ENCODE measurements at regions not wholly inside any gene's neighbourhood (a gene's known extent, or its start where the extent isn't known, plus 50 kb on each side); places are given as distances from the start of the nearest gene placed in this dataset.

- POLR2A ChIA-PET, result no interaction called here
- Histone ChIP-seq H3K36me3 (ENCODE audit: control insufficient read depth, insufficient read depth, low read length) (no peaks in the 10 kb centered on the region), H3K4me1 (no peaks in the 10 kb centered on the region), H3K27me3 (replicated peaks; ENCODE audit: control insufficient read depth, insufficient read depth, low read length) (no peaks in the 10 kb centered on the region), H3K9me3 (0 out of 2 replicates have a peak, but pooled peaks cover 4% of the 10 kb centered on the region), H3K4me3 (ENCODE audit: low read depth, low read length) (no peak overlapping the region)
- H3K36me3 Mint-ChIP-seq (ENCODE audit: insufficient read depth, unreplicated experiment), result no peaks in the 10 kb centered on the region
- intact Hi-C loops (cut with micrococcal nuclease; ENCODE audit: unreplicated experiment), result no loop called here
- H3K9me3 Mint-ChIP-seq (ENCODE audit: unreplicated experiment), result peaks cover 9% of the 10 kb centered on the region
- H3K27me3 Mint-ChIP-seq (ENCODE audit: insufficient read depth, unreplicated experiment), result no peaks in the 10 kb centered on the region
- no peak overlapping the region for H3K4me3 Mint-ChIP-seq (ENCODE audit: unreplicated experiment)
- CTCF ChIA-PET, result no interaction called here
- H3K4me1 Mint-ChIP-seq (ENCODE audit: low read depth, unreplicated experiment), result peaks cover 7% of the 10 kb centered on the region
- DNase-seq, result no peak
- BruUV-seq (replicated peaks), result no TSS peak
- TF ChIP-seq, protein P1, sequence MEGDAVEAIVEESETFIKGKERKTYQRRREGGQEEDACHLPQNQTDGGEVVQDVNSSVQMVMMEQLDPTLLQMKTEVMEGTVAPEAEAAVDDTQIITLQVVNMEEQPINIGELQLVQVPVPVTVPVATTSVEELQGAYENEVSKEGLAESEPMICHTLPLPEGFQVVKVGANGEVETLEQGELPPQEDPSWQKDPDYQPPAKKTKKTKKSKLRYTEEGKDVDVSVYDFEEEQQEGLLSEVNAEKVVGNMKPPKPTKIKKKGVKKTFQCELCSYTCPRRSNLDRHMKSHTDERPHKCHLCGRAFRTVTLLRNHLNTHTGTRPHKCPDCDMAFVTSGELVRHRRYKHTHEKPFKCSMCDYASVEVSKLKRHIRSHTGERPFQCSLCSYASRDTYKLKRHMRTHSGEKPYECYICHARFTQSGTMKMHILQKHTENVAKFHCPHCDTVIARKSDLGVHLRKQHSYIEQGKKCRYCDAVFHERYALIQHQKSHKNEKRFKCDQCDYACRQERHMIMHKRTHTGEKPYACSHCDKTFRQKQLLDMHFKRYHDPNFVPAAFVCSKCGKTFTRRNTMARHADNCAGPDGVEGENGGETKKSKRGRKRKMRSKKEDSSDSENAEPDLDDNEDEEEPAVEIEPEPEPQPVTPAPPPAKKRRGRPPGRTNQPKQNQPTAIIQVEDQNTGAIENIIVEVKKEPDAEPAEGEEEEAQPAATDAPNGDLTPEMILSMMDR (IDR thresholded peaks at IDR 0.05; ENCODE audit: insufficient read depth in 1 of 2, low read depth in 1 of 2, low read length in 1 of 2, severe bottlenecking in 1 of 2, unreplicated experiment in 1 of 2), result no peak
- no peak overlapping the region for H3K27ac Mint-ChIP-seq (ENCODE audit: unreplicated experiment)
Observed at GRCh38 chr2:48173141-48173540, 141.3 kb upstream of the FOXN2 start.

DNA sequence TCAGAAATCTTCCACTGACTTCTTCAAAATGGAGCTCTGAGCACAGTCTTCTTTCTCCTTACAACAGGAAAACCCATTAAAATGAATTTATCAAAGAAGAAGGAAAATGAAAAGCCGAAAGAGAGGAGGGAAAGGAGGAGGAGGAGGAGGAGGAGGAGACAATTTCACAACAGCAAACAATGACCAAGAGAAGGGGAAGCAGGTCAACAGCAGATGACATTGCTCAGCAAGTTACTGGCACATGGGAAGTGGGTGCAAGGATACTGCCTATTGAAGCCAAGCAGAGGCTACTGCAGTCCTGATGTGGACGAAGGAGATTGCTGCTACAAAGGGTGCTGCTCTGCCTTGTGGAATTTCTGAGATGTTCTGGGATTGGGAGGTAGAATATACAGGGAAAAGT is 140.0 kb upstream of the FOXN2 start:
- intact Hi-C loops (cut with micrococcal nuclease; ENCODE audit: unreplicated experiment), result no loop called here
- no peaks in the 10 kb centered on the region for H3K27me3 ChIP-seq (replicated peaks; ENCODE audit: control insufficient read depth, insufficient read depth, low read length)
- 0 out of 2 replicates have a peak, but pooled peaks cover 4% of the 10 kb centered on the region for H3K9me3 ChIP-seq
- POLR2A ChIA-PET, result no interaction called here
- peaks cover 7% of the 10 kb centered on the region for H3K4me1 Mint-ChIP-seq (ENCODE audit: low read depth, unreplicated experiment)
- no peak overlapping the region for H3K4me3 ChIP-seq (ENCODE audit: low read depth, low read length)
- no peaks in the 10 kb centered on the region for H3K36me3 Mint-ChIP-seq (ENCODE audit: insufficient read depth, unreplicated experiment)
- DNase-seq, result no peak
- H3K9me3 Mint-ChIP-seq (ENCODE audit: unreplicated experiment), result peaks cover 9% of the 10 kb centered on the region
- CTCF ChIA-PET, result no interaction called here
- H3K4me3 Mint-ChIP-seq (ENCODE audit: unreplicated experiment), result no peak overlapping the region
- no peaks in the 10 kb centered on the region for H3K27me3 Mint-ChIP-seq (ENCODE audit: insufficient read depth, unreplicated experiment)
- no peaks in the 10 kb centered on the region for H3K4me1 ChIP-seq
- BruUV-seq (replicated peaks), result no TSS peak
- TF ChIP-seq, protein P1 (IDR thresholded peaks at IDR 0.05; ENCODE audit: insufficient read depth in 1 of 2, low read depth in 1 of 2, low read length in 1 of 2, severe bottlenecking in 1 of 2, unreplicated experiment in 1 of 2), result no peak
- H3K27ac Mint-ChIP-seq (ENCODE audit: unreplicated experiment), result no peak overlapping the region
- H3K36me3 ChIP-seq (ENCODE audit: control insufficient read depth, insufficient read depth, low read length), result no peaks in the 10 kb centered on the region

DNA sequence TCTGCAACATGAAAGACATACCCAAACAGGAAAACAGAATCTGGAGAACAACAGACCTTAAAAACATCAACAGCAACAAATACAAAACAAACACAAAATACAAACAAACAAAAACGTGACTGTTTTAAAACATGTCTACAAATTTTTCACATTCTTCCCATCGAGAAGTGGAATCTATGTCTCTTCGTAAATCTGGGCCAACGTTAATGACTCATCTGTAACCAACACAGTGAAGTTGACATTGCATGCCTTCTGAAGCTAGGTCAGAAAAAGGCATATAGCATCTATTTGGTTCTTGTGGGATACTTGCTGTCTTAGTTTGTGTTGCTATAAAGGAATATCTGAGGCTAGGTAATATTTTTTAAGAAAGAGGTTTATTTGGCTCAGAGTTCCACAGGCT is 139.2 kb upstream of the FOXN2 start:
- Histone ChIP-seq H3K4me3 (ENCODE audit: low read depth, low read length) (no peak overlapping the region), H3K9me3 (0 out of 2 replicates have a peak, but pooled peaks cover 4% of the 10 kb centered on the region), H3K36me3 (ENCODE audit: control insufficient read depth, insufficient read depth, low read length) (no peaks in the 10 kb centered on the region), H3K4me1 (no peaks in the 10 kb centered on the region), H3K27me3 (replicated peaks; ENCODE audit: control insufficient read depth, insufficient read depth, low read length) (no peaks in the 10 kb centered on the region)
- CTCF ChIA-PET, result no interaction called here
- H3K9me3 Mint-ChIP-seq (ENCODE audit: unreplicated experiment), result peaks cover 9% of the 10 kb centered on the region
- POLR2A ChIA-PET, result no interaction called here
- H3K4me1 Mint-ChIP-seq (ENCODE audit: low read depth, unreplicated experiment), result peaks cover 7% of the 10 kb centered on the region
- no peak overlapping the region for H3K4me3 Mint-ChIP-seq (ENCODE audit: unreplicated experiment)
- intact Hi-C loops (cut with micrococcal nuclease; ENCODE audit: unreplicated experiment), result no loop called here
- H3K36me3 Mint-ChIP-seq (ENCODE audit: insufficient read depth, unreplicated experiment), result no peaks in the 10 kb centered on the region
- no peak overlapping the region for H3K27ac Mint-ChIP-seq (ENCODE audit: unreplicated experiment)
- TF ChIP-seq, protein P1 (IDR thresholded peaks at IDR 0.05; ENCODE audit: insufficient read depth in 1 of 2, low read depth in 1 of 2, low read length in 1 of 2, severe bottlenecking in 1 of 2, unreplicated experiment in 1 of 2), result no peak
- no TSS peak for BruUV-seq (replicated peaks)
- DNase-seq, result no peak
- H3K27me3 Mint-ChIP-seq (ENCODE audit: insufficient read depth, unreplicated experiment), result no peaks in the 10 kb centered on the region

All from Caco-2 (cell line).